Spleen (tissue), 7 donors: ENCODE measurements at regions not wholly inside any gene's neighbourhood (a gene's known extent, or its start where the extent isn't known, plus 50 kb on each side); places are given as distances from the start of the nearest gene placed in this dataset.

Experiments used
- CTCF ChIP-seq, 11 experiments: fragments of 200-600 bp in 7 of 11; fragments of 450-650 bp in 4 of 11; sonication (generic) in 4 of 11; IDR thresholded peaks in 8 of 11; conservative IDR thresholded peaks in 3 of 11; 1 replicate in 7 of 11; 2 replicates in 4 of 11; pipeline versions ENCODE4 v1.4.0 to v1.8.0; 2016 to 2021; ENCODE audit warnings: antibody characterized with exemption in 11 of 11, inconsistent platforms in 4 of 11, mild to moderate bottlenecking in 1 of 11
- POLR2A ChIP-seq, 3 donors: fragments of 450-650 bp; IDR thresholded peaks; one replicate each; pipeline ENCODE4 v1.5.1; 2017; ENCODE audit warnings: antibody characterized with exemption in 3 of 3, mild to moderate bottlenecking in 1 of 3
- POLR2AphosphoS5 ChIP-seq, 3 donors: sonication (generic); formaldehyde crosslinking; IDR thresholded peaks; one replicate each; pipeline ENCODE4 v1.5.1; 2017; ENCODE audit warnings: antibody characterized with exemption in 3 of 3
- donor health status: DM: no; HTN: no; CAD: no; lungs with moderate emphysema.
- donor health status: DM: no; HTN: no; CAD: no.
- donor health status: DM: no; HTN: no; CAD: no.

GRCh38 chr17:72056155-72056554, 64.7 kb upstream of the SOX9 start:
- TF ChIP-seq POLR2A (IDR thresholded peaks at IDR 0.05) (no peak), CTCF (IDR thresholded peaks at IDR 0.05 in 8 of 11, conservative IDR thresholded peaks at IDR 0.05 in 3 of 11) (no peak), POLR2AphosphoS5 (IDR thresholded peaks at IDR 0.05) (no peak)
